Activated CD4-positive, alpha-beta T cell treated with anti-CD3 and anti-CD28 coated beads, Interleukin-2, Interleukin-4, amounts not matched to agents 100 ng/mL and 50 ng/mL, durations not matched to agents 16 hours and 8 hours (primary cell): ENCODE measurements at regions not wholly inside any gene's neighbourhood (a gene's known extent, or its start where the extent isn't known, plus 50 kb on each side); places are given as distances from the start of the nearest gene placed in this dataset.
"Not testable (repeated sequence)": the region's sequence is repeated elsewhere in the genome, so short reads cannot be mapped to it uniquely, and the experiment has no call there.

Source experiments
- DNase-seq: peaks from one replicate; pipeline ENCODE4 v3.0.0-alpha.2; 2020; ENCODE audit warnings: low spot score

DNA sequence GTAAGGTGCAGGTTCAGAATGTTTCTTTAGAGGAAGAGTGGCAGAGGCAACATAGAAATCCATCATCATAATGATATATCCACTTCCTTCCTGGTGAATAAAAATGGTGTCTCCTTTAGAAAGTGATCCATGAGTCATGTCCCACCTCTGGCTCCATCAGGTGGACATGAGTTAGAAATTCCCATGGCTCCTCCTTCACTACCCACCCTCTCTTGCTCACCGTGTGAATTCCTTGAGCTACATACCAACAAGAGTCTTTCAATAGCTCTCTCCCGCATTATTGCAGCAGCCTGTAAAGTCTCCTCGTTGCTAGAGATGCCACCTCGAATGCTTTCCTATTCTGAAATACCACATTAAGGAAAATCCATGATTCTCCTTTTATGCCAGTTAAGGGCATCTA is 317.6 kb downstream of the LNPK start:
- DNase-seq, result no peak

DNA sequence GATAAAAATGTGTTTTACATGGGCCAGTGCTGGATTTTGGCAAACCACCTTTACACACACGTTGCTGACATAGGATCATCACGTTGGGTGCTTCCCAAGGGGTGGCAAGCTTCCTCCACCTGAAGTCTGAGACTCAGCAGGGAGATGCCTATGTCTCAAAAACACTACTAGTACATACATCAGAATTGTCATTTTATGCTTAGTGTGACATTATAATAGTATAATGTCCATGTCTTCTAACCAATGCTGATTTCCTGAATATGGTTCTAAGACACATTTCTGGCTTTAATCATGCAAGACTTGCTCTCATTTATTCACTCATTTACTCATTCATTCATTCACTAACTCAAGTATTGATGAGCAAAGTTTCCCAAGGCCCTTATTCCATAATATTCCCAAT is 322.3 kb downstream of the LNPK start:
- no peak for DNase-seq

DNA sequence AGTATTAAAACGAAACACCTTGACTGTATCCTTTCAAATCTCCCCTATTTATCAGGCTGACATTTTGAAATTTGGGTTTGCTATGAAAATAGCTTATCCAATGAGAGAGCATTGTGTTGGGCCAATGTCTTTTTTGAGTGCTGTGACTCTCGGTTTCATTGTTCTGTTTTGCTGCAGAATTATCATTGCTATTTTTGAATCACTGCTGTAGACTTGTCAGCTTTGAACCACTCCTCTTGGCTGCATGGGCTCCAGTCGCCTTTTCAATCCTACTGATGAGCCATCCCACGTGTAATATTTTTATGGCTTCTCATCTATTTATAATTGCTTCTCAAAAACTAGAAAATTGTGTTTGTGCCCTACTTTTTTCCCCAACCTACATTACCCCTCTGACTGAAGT is 322.8 kb downstream of the LNPK start:
- no peak for DNase-seq

DNA sequence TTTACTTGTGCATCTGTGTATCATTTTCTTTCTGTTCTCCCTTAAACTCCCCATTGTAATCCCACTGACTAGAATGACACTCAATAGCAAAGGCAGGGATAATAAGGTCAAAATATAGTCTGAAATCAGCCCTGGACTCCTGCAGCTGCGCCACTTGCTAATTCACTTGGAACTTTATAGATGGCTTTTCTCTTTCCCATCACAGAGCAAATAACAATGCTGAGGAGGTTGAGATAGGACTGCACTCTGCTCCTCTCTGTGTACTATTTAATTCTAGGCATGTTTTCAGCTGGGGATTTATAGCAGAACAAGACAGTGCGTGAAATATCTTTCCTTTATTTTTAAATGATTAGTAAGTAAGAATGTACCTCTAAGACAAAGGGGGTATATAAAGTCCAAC is 324.2 kb downstream of the LNPK start:
- no peak for DNase-seq

DNA sequence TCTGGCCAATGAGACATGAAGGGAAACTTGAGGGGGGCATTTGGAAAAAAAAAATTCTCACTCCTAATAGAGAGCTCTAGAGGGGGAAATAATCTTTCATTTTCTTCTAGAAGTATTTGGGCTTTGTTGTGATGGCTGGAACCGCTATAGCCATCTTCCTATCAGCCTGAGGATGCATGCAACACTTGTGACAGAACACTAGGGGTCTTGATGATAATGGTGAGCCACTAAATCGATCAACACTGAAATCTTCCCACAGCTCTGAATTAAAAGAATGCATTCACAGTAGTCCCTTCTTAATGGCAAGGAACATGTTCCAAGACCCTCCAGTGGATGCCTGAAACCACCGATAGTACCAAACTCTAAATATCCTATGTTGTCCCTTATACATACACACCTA is 325.3 kb downstream of the LNPK start:
- DNase-seq, result no peak

DNA sequence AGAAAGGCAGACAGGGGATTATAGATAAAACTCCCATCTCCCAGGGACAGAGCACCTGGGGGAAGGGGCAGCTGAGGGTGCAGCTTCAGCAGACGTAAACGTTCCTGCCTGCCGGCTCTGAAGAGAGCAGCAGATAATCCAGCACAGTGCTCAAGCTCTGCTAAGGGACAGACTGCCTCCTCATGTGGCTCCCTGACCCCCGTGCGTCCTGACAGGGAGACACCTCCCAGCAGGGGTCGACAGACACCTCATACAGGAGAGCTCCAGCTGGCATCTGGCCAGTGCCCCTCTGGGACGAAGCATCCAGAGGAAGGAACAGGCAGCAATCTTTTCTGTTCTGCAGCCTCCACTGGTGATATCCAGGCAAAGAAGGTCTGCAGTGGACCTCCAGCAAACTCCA is 333.3 kb downstream of the LNPK start:
- not testable (repeated sequence) for DNase-seq

DNA sequence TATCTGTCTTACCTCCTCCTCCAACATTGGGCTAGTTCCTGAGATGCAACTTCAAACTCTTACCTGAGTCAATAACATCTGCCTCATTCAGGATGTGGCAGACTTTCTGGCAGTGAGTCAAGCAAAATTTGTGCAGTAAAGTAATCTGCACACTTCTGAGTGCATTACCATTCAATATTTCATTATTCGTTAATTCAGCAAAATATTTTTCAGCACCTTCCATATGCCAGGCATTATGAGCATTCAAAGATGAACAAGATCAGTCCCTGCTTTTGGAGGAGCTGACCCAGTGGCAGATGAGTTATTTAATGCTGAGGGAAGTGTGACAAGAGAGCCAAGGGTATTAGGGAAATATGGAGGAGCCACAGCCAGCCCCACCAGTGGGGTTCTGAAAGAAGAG is 339.7 kb downstream of the LNPK start:
- no peak for DNase-seq

DNA sequence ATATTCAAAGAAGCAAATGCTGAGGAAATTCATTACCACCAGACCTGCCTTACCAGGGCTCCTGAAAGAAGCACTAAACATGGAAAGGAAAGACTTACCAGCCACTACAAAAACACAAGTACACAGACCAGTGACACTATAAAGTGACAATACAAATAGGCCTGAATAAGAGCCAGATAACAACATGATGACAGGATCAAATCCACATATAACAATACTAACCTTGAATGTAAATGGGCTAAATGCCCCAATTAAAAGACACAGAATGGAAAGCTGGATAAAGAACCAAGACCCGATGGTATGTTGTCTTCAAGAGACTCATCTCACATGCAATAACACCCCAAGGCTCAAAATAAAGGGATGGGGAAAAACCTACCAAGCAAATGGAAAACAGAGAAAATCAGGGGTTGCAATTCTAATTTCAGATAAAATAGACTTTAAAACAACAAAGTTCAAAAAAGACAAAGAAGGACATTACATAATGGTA is 353.4 kb downstream of the LNPK start:
- DNase-seq, result no peak

DNA sequence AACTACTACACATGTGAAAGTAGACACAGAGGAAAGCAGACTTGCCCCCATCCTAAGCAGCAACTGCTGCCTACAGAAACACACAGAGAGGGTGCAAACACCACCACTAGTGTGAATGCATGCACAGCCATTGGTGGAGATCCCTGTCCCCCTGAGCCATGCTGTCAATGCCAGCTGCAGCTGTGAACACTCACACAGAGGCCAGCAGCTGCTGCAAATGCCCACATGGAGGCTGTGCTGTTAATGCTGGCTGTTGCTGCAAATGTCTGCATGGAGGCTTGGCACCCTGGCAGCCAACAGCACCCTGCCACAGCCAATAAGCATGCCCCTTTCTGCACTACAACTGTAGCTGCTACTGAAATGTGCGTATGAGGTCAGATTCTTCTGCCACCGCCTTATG is 355.0 kb downstream of the LNPK start:
- no peak for DNase-seq

DNA sequence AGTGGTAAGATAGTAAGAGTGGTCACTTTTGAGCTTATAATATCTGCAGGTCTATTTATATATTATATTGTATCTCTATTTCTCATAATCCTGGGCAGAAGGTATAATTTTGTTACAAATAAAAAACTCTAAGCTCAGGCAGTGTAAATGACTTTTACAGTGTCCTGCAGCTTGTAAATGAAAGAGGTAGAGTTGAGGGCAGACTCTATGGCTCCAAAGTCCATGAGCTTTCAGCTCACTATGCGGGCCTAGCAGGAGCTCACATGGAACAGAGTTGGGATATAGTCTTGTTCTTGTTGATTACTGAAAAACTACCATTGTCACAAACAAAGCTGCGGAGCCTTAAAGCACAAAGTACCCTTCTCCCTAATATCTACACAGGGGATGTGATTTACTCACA is 361.4 kb downstream of the LNPK start:
- DNase-seq, result no peak

DNA sequence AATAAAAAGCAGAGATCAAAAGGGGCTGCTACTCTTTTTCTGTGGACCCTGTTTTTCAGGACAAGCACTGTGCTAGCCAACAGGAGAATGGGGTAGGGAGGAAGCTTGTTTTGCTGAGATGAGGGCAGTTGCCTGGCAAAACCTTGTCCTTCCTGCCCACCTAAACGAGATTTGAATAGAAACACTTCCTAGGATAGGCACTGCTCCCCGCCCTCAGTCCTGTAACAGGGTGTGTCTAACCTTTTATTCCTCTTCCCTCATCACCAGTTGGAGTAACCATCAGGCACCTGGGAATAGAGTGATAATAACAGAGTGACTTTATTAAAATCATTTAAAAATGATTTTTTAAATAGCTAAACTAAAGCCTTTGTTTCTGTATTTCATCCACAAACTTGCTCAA is 368.8 kb downstream of the LNPK start:
- no peak for DNase-seq

DNA sequence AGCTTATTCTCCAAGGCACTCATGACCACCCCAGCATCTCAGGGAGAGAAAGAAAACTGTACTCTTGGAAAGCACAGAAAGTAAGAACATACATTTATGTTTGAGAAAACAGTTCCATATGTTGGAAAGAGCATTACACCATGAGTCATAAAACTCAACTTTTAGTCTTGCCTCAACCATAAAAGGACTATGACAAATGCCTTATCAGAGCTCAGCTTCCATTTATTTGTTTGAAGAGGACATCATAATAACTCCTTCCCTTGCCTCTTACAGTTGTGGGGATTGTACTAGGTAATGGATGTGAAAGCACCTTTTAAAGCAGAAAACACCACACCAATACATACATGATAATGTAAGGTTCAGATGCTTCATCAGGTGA is 370.8 kb downstream of the LNPK start:
- DNase-seq, result no peak

DNA sequence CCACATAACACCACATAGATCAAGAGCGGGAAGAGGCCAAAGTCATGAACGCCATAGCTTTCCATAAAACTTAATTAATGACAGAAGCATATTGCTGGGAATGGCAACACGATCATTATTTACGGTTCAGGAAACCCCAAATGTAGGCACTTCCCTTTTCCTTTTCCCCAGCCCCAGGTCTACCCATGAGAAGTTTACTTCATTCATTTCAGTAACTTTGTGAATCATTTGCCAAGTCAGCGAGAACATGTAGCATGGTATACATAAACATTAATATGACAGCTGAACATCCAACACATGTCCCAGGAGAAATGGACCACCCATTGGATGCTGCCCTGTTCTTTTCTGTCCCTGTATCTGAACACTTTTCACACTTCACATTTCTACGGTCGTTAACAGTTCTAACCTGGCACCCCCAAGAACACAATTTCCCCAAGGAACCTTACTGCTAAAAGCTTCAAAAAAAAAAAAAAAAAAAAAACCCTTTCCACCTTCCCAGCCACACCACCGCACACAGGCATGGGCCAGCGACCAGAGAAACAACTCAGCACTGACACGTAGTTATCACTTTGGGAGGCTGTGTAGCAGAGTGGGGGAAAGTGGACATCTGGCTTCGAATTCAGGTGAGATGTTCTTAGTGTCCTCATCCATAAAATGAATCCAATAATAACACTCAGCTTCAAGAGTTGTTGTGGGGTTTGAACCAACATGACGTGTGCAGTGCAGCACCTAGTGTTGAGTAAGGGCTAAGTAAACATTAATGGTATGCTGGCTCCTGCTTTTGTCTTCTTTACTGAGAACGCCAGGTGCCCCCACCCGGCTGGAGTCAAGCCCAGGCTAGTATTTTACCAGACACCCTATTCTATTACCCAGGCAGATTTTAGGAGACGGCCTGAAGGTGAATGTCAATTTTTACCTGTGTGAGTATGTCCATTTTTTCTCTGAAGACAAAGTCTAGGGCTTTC is 371.5 kb downstream of the LNPK start:
- DNase-seq, result no peak

DNA sequence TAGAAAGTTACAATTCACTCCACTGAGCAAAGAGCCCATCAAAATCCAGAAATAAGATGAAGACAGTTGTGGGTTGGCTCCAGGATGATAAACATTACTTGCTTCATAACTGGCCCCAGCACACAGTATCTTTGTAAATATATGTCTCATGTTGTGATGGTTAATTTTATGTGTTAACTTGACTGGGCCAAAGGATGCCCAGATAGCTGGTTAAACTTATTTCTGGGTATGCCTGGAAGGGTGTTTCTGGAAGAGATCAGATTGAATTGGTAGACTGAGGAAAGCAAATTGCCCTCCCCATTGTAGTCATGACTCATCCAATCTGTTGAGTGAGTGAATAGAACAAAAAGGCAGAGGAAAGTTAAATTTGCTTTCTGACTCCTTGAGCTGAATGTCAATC is 373.8 kb downstream of the LNPK start:
- no peak for DNase-seq

DNA sequence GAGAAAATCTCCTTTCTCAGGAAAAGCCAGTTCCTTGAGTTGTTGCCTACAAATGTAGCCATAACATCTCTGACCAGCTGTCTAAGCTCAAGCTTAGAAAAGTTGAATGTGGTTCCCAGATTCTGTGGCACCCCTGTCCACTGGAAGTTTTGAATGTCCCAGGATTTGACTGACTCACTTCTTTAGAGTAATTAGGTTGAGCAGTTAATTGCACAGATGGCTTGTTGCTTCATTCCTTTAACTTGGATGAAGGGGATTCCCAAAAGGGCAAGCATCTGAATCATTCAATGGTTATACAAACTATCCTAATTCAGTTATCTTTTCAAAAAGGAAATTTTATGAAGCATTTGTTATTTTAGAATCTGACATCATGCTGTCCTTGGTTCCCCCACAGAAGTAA is 374.7 kb downstream of the LNPK start:
- no peak for DNase-seq

DNA sequence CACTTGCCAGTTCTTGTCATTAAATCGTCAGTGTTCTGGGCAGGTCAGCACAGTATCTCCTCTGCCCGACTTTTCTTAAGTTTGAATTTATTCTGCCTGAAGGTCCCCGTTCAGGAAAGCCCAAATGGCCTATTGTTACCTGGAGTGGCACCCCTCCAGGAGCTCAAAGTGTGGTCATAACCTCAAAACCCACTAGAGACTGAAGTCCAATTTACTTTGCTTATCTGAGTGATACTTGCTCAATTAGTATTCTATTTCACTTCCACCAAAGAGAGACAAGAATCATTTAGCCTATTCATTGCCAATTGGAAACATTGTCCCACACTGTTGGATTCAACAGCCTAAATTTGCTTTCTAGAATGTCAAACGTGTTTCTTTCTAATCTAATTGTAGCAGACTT is 375.3 kb downstream of the LNPK start:
- DNase-seq, result no peak

DNA sequence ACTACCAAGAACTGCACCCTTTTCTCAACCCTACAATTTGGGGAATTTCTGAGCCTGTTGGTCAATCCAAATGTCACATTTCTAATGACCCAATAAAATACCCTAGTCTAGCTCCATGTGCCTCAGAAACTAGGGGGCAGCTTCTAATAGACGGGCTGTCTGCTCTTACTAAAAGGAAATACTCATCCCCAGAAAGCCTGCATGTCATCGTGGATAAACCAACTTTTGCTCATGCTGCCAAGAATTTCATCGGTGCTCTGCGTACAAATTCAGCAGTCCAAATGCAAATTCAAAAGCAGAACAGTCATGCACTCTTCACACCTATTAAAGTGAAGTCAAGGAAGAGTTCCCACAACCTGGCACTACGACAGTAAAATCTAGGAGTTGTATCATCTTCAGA is 377.3 kb downstream of the LNPK start:
- no peak for DNase-seq

DNA sequence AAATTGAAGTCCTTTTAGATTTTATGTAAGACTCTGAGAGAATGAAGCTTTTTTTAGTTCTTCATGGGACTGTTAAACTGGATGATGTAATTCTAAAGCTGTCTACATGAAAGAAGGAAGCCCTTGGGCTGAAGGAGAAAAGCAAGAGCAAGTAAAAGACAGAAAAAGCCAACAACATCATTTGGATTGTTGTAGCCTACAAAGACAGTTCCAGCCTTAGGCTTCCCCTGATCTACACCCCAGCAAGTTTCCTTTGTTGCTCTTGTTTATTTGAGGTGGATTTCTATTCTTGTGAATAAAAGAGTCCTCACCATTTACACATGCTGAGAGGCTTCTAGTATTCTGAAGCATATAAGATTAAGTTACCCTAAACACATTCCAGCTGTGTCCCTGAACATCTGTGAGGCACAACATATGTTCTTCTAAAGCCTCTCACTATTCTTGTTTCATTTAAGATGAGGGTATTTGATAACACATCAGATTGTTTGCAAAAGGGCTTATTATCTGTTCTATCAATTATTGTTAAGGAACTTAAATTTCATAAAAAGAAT is 377.8 kb downstream of the LNPK start:
- DNase-seq, result no peak

DNA sequence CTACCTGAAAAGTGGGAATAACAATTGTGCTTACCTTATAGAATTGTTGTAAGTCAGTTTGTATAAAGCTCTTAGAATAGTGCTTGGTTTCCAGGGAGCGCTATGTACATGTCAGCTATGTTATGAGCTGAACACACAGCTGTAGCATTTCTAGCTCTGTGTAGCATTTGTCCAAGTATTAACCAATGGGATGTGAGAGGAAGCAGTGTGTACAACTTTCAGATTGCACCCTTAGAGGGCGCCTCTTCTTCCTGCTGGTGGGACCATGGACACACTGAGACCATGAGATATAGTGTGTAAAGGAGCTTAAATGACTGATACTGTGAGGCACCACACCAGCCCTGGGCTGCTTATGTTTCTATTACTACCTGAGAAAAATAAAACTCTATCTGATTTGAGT is 380.2 kb downstream of the LNPK start:
- peak; percentile 0 for DNase-seq

DNA sequence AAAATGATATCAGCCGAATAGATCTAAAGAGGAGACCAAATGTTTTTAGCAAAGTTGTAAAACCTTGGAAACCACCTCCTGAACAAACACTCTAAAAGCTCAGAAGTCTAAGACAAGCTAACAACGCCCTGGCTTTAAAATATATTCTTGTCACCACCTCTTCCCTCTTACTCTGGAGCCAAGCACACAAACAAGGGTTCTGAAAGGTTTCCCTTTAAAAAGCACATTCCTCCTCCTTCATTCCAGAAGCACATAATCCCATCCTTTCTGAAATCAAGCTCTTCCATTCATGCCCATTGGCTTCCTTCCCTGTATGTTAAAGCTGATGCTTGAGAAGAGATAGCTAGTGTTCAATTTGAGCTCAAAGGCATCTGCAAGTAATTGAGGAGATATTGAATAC is 382.0 kb downstream of the LNPK start:
- DNase-seq, result no peak

DNA sequence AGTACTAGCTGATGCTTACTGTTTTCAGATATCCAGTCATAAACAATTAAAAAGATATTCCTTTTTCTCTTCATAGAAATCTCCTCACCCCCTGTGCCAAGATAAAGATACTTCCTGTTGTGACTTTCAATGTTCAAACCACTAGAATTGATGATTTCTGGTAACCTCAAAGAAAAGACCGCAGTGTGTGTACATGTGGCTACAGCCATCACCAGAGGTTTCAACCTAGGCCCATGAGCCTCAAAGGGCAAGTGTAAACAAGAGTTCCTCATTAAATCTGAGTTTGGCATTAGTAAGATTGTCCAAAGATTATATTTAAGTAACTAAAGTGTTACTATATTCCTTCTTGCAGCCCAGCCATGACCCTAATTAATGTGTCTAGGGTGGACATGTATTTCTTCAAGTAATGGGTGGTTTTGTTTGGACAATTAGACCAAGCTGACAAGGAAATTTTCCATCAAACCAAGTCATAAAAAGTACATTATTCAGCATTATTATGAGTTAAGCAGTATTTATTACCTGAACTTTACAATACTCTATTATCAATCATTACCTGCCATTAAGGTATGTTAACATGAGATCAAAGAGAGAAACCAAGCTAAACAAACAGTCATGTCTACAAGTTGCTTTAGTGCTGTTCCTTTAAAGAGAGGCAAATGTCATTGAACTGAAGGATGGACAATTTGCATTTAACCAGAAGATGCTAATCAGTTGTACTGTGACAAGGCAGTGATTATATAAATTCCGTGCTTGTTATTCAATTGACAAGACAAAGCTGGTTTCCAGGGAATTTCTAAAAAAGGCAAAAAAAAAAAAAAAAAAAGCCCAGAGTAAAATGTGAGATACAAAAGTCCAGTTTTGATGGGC is 382.7 kb downstream of the LNPK start:
- no peak for DNase-seq

DNA sequence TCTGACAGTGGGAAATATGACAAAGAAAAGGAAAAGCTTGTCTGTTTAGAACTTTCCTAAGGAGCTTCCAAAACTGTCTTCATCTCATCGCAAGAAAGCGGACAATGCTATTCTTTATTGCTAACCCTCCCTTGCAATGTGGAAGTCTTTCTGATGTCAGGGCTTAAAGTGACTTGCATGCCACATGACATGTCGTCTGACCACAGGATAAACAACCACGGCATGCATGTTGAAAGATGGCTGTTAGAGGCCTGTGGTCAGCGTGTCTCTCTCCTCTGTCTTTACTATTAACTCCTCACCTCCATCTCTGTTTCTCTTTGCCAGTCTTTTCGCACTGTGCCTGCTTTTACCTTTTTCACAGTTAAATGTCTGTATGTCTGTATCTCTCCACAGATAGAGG is 389.8 kb downstream of the LNPK start:
- DNase-seq, result no peak
